ENCODE measurements at regions not wholly inside any gene's neighbourhood (a gene's known extent, or its start where the extent isn't known, plus 50 kb on each side); places are given as distances from the start of the nearest gene placed in this dataset.

DNA sequence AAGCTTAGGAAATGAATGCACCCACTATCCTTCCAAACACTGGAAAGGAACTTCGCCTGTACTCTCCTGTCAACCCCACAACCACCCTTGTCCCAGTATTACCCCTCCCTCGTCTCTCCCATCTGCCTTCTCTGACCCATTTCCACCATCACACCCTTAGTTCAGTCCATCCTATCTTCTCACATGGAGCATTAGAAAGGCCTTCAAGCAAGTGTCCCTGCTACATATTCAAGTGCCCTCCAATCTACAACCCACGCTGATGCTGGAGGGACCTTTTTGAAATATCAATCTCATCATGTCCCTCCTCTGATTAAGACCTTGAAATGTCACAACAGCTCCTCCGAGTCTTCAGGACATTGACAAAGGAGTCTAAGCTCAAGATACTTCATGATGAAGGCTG lies 133.8 kb upstream of the CCL2 start:
- no peak for TF ChIP-seq ZFP3 (CRISPR knock-in tag; IDR thresholded peaks at IDR 0.05)
- TF ChIP-seq BACH2 (CRISPR knock-in tag; IDR thresholded peaks at IDR 0.05; ENCODE audit: borderline replicate concordance), result no peak
- TF ChIP-seq ESRRG (CRISPR knock-in tag; IDR thresholded peaks at IDR 0.05), result no peak
- TF ChIP-seq, protein P1, sequence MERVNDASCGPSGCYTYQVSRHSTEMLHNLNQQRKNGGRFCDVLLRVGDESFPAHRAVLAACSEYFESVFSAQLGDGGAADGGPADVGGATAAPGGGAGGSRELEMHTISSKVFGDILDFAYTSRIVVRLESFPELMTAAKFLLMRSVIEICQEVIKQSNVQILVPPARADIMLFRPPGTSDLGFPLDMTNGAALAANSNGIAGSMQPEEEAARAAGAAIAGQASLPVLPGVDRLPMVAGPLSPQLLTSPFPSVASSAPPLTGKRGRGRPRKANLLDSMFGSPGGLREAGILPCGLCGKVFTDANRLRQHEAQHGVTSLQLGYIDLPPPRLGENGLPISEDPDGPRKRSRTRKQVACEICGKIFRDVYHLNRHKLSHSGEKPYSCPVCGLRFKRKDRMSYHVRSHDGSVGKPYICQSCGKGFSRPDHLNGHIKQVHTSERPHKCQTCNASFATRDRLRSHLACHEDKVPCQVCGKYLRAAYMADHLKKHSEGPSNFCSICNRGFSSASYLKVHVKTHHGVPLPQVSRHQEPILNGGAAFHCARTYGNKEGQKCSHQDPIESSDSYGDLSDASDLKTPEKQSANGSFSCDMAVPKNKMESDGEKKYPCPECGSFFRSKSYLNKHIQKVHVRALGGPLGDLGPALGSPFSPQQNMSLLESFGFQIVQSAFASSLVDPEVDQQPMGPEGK (CRISPR knock-in tag; IDR thresholded peaks at IDR 0.05; ENCODE audit: borderline replicate concordance), result no peak
- TF ChIP-seq TOX (CRISPR knock-in tag; IDR thresholded peaks at IDR 0.05; ENCODE audit: borderline replicate concordance), result no peak
- no peak for TF ChIP-seq TCF4 (CRISPR knock-in tag; IDR thresholded peaks at IDR 0.05; ENCODE audit: borderline replicate concordance)
- TF ChIP-seq, protein P2, sequence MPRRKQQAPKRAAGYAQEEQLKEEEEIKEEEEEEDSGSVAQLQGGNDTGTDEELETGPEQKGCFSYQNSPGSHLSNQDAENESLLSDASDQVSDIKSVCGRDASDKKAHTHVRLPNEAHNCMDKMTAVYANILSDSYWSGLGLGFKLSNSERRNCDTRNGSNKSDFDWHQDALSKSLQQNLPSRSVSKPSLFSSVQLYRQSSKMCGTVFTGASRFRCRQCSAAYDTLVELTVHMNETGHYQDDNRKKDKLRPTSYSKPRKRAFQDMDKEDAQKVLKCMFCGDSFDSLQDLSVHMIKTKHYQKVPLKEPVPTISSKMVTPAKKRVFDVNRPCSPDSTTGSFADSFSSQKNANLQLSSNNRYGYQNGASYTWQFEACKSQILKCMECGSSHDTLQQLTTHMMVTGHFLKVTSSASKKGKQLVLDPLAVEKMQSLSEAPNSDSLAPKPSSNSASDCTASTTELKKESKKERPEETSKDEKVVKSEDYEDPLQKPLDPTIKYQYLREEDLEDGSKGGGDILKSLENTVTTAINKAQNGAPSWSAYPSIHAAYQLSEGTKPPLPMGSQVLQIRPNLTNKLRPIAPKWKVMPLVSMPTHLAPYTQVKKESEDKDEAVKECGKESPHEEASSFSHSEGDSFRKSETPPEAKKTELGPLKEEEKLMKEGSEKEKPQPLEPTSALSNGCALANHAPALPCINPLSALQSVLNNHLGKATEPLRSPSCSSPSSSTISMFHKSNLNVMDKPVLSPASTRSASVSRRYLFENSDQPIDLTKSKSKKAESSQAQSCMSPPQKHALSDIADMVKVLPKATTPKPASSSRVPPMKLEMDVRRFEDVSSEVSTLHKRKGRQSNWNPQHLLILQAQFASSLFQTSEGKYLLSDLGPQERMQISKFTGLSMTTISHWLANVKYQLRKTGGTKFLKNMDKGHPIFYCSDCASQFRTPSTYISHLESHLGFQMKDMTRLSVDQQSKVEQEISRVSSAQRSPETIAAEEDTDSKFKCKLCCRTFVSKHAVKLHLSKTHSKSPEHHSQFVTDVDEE (CRISPR knock-in tag; IDR thresholded peaks at IDR 0.05), result no peak
- TF ChIP-seq, protein P3, sequence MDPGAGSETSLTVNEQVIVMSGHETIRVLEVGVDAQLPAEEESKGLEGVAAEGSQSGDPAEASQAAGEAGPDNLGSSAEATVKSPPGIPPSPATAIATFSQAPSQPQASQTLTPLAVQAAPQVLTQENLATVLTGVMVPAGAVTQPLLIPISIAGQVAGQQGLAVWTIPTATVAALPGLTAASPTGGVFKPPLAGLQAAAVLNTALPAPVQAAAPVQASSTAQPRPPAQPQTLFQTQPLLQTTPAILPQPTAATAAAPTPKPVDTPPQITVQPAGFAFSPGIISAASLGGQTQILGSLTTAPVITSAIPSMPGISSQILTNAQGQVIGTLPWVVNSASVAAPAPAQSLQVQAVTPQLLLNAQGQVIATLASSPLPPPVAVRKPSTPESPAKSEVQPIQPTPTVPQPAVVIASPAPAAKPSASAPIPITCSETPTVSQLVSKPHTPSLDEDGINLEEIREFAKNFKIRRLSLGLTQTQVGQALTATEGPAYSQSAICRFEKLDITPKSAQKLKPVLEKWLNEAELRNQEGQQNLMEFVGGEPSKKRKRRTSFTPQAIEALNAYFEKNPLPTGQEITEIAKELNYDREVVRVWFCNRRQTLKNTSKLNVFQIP (CRISPR knock-in tag; IDR thresholded peaks at IDR 0.05; ENCODE audit: borderline replicate concordance, low read depth), result no peak
- no peak for TF ChIP-seq CSDC2 (CRISPR knock-in tag; IDR thresholded peaks at IDR 0.05)
